ENCODE measurements at regions not wholly inside any gene's neighbourhood (a gene's known extent, or its start where the extent isn't known, plus 50 kb on each side); places are given as distances from the start of the nearest gene placed in this dataset.

DNA sequence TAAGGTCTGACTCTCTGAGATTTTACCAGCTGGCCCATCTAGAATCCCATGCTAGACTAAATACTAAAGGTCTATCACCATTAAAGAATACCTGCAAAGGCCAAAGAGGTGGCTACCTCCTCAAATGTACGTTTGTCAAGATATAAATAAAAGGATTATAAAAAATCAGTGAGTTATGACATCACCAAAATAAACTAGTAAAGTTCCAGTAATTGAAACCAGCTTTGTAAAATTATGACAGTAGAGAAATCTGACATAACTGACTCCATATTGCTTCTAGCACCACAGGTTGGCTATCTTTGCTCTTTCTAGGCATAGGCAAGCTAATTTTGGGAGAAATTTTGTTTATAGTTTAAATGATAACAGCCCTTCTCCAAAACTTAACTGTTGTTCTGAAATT, 536.3 kb downstream of the TFAP2A start:
- Mint-ChIP-seq H3K4me1 (no peaks in the 10 kb centered on the region), H3K27me3 (ENCODE audit: low read depth) (no peaks in the 10 kb centered on the region), H3K4me3 (no peak overlapping the region), H3K27ac (no peak overlapping the region), H3K36me3 (ENCODE audit: low read depth) (no peaks in the 10 kb centered on the region), H3K9me3 (peaks cover 33% of the 10 kb centered on the region)
- TF ChIP-seq, protein P1, sequence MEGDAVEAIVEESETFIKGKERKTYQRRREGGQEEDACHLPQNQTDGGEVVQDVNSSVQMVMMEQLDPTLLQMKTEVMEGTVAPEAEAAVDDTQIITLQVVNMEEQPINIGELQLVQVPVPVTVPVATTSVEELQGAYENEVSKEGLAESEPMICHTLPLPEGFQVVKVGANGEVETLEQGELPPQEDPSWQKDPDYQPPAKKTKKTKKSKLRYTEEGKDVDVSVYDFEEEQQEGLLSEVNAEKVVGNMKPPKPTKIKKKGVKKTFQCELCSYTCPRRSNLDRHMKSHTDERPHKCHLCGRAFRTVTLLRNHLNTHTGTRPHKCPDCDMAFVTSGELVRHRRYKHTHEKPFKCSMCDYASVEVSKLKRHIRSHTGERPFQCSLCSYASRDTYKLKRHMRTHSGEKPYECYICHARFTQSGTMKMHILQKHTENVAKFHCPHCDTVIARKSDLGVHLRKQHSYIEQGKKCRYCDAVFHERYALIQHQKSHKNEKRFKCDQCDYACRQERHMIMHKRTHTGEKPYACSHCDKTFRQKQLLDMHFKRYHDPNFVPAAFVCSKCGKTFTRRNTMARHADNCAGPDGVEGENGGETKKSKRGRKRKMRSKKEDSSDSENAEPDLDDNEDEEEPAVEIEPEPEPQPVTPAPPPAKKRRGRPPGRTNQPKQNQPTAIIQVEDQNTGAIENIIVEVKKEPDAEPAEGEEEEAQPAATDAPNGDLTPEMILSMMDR (IDR thresholded peaks at IDR 0.05; ENCODE audit: unreplicated experiment in 3 of 3), result no peak

DNA sequence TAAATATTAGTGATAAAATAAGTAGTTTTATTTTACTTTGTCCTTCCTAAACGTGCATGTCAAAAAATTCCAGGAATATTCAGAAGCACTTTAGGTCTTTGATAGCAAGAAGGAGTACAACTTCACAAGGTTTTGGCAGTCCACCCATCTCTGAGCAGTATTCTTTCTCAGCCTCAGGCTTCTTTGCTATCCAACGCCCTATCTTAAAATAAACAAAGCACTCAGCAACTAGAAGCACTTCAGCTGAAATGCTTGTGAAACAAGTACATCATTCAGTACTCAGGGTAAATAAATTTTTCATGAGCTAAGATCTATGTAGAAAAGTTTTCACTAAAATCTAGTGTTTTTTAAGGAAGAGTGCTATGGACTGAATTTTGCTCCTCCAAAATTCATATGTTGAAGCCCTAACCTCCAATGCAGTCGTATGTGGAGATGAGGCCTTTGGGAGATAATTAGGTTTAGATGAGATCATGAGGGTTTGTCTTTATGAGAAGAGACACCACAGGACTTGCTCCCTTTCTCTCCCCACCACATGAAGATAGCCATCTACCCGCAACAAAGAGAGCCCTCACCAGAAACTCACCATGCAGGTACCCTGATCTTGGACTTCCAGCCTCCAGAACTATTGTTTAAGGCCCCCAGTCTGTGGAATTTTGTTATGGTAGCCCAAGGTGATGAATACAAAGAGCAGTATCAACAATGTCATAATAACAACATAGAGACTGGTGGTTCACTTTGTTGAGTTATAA, 539.1 kb downstream of the TFAP2A start:
- H3K27me3 Mint-ChIP-seq (ENCODE audit: low read depth), result no peaks in the 10 kb centered on the region
- no peaks in the 10 kb centered on the region for H3K36me3 Mint-ChIP-seq (ENCODE audit: low read depth)
- H3K4me1 Mint-ChIP-seq, result no peaks in the 10 kb centered on the region
- no peak overlapping the region for H3K27ac Mint-ChIP-seq
- no peak overlapping the region for H3K4me3 Mint-ChIP-seq
- peaks cover 25% of the 10 kb centered on the region for H3K9me3 Mint-ChIP-seq
- TF ChIP-seq, protein P1 (IDR thresholded peaks at IDR 0.05; ENCODE audit: unreplicated experiment in 3 of 3), result no peak

DNA sequence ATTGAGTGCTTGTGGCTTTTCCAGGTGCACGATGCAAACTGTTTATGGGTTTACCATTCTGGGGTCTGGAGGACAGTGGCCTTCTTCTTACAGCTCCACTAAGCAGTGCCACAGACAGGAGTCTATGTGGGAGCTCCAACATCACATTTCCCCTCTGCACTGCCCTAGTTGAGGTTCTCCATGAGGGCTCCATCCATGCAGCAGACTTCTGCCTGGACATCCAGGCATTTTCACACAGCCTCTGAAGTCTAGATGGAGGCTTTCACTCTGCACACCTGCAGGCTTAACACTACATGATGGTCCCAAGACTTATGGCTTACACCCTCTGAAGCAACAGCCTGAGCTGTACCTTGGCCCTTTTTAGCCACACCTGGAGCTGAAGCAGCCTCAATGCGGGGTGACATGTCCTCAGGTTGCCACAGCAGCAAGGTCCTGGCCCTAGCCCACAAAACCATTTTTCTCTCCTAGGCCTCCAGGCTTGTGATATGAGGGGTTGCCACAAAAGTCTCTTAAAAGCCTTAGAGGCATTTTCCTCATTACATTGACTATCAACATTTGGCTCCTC, 552.2 kb downstream of the TFAP2A start:
- Mint-ChIP-seq H3K27me3 (ENCODE audit: low read depth) (no peaks in the 10 kb centered on the region), H3K9me3 (peaks cover 48% of the 10 kb centered on the region), H3K27ac (no peak overlapping the region), H3K4me1 (no peaks in the 10 kb centered on the region), H3K4me3 (no peak overlapping the region), H3K36me3 (ENCODE audit: low read depth) (peaks cover 4% of the 10 kb centered on the region)
- TF ChIP-seq, protein P1 (IDR thresholded peaks at IDR 0.05; ENCODE audit: unreplicated experiment in 3 of 3), result no peak

DNA sequence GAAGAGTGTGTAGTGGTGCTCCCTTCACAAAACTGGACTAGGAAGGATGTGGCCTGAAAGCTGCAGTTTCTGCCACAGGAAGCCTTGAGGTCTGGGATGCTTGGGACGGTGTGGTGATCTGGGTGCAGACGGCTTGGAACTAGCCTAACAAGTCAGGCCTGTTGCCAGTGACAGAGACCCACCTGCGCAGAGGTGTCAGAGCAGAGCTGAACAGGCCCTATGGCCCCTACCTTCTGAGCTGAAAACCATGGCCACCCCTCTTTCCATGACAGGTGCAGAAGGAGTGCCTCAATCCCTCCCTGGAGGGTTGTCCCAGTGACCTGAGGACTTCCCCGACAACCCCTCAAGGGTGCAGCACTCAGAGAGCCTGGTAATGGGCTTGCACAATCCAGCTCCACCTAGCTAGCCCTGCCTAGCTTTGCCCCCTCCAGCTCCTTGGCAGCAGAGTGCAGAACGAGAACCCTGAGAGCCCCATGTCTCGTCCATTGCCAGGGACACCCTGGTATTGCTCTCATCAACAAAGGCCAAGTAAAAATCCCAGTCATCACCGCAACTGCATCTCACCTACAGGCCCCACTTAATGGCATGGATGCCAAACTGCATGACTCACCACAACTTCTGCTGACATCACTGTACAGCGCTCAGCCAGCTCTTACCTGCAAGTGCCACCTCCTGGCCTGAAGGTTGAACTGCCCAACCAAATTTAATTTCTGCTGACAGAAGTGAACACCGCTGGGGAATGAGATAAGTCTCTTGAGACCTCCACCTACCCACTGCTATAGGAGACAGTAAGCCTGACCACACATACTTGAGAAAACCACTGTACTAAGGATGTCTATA, 563.1 kb downstream of the TFAP2A start:
- Mint-ChIP-seq H3K4me3 (no peak overlapping the region), H3K36me3 (ENCODE audit: low read depth) (peaks cover 17% of the 10 kb centered on the region), H3K27me3 (ENCODE audit: low read depth) (no peaks in the 10 kb centered on the region), H3K4me1 (no peaks in the 10 kb centered on the region), H3K27ac (no peak overlapping the region), H3K9me3 (peaks cover 51% of the 10 kb centered on the region)
- TF ChIP-seq, protein P1 (IDR thresholded peaks at IDR 0.05; ENCODE audit: unreplicated experiment in 3 of 3), result no peak

DNA sequence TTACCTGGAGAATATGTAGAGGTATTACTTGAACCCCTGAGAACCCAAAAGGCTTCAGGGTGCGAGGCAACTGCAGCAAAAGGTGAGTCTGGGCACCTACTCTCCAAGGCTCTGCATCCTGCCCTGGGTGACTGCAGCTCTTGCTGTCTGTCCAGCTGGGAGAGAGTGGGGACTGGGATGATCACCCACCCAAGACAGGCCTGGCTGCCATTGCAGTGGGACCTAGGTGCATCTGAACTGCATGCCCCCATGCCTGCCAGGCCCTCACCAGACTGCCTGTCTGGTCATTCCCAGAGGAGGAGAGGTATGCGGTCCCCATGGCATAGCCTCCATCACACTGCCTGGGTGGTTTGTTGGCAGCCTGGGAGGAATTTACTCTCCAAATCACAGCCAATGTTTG, 563.9 kb downstream of the TFAP2A start:
- TF ChIP-seq, protein P1 (IDR thresholded peaks at IDR 0.05; ENCODE audit: unreplicated experiment in 3 of 3), result no peak
- no peaks in the 10 kb centered on the region for H3K27me3 Mint-ChIP-seq (ENCODE audit: low read depth)
- H3K27ac Mint-ChIP-seq, result no peak overlapping the region
- H3K9me3 Mint-ChIP-seq, result peaks cover 52% of the 10 kb centered on the region
- no peak overlapping the region for H3K4me3 Mint-ChIP-seq
- H3K4me1 Mint-ChIP-seq, result no peaks in the 10 kb centered on the region
- H3K36me3 Mint-ChIP-seq (ENCODE audit: low read depth), result peaks cover 19% of the 10 kb centered on the region

Data from nephron (organoid).